ENCODE measurements at regions not wholly inside any gene's neighbourhood (a gene's known extent, or its start where the extent isn't known, plus 50 kb on each side); places are given as distances from the start of the nearest gene placed in this dataset.

- DNase-seq (ENCODE audit: low read depth): no peak
- no peak overlapping the region for H3K4me3 ChIP-seq (ENCODE audit: low read depth, low read length)
- TF ChIP-seq CTCF (IDR thresholded peaks at IDR 0.05; ENCODE audit: control insufficient read depth, extremely low read depth, insufficient read depth): no peak
Observed at GRCh38 chr16:13795131-13795530, 124.8 kb upstream of the ERCC4 start.

- DNase-seq (ENCODE audit: low read depth): no peak
- no peak overlapping the region for H3K4me3 ChIP-seq (ENCODE audit: low read depth, low read length)
- no peak for TF ChIP-seq CTCF (IDR thresholded peaks at IDR 0.05; ENCODE audit: control insufficient read depth, extremely low read depth, insufficient read depth)
Observed at GRCh38 chr16:13797718-13798117, 122.2 kb upstream of the ERCC4 start.

- DNase-seq (ENCODE audit: low read depth): no peak
- H3K4me3 ChIP-seq (ENCODE audit: low read depth, low read length): no peak overlapping the region
- no peak for TF ChIP-seq CTCF (IDR thresholded peaks at IDR 0.05; ENCODE audit: control insufficient read depth, extremely low read depth, insufficient read depth)
Observed at GRCh38 chr16:13798211-13798610, 121.7 kb upstream of the ERCC4 start.

- H3K4me3 ChIP-seq (ENCODE audit: low read depth, low read length): no peak overlapping the region
- DNase-seq (ENCODE audit: low read depth): no peak
- no peak for TF ChIP-seq CTCF (IDR thresholded peaks at IDR 0.05; ENCODE audit: control insufficient read depth, extremely low read depth, insufficient read depth)
Observed at GRCh38 chr16:13803974-13804373, 116.0 kb upstream of the ERCC4 start.

- H3K4me3 ChIP-seq (ENCODE audit: low read depth, low read length): no peak overlapping the region
- no peak for TF ChIP-seq CTCF (IDR thresholded peaks at IDR 0.05; ENCODE audit: control insufficient read depth, extremely low read depth, insufficient read depth)
- no peak for DNase-seq (ENCODE audit: low read depth)
Observed at GRCh38 chr16:13805951-13806350, 114.0 kb upstream of the ERCC4 start.

- TF ChIP-seq CTCF (IDR thresholded peaks at IDR 0.05; ENCODE audit: control insufficient read depth, extremely low read depth, insufficient read depth): no peak
- DNase-seq (ENCODE audit: low read depth): no peak
- no peak overlapping the region for H3K4me3 ChIP-seq (ENCODE audit: low read depth, low read length)
Observed at GRCh38 chr16:13806671-13807070, 113.3 kb upstream of the ERCC4 start.

GRCh38 chr16:13808102-13808501 lies 111.9 kb upstream of the ERCC4 start:
- no peak overlapping the region for H3K4me3 ChIP-seq (ENCODE audit: low read depth, low read length)
- TF ChIP-seq CTCF (IDR thresholded peaks at IDR 0.05; ENCODE audit: control insufficient read depth, extremely low read depth, insufficient read depth): no peak
- no peak for DNase-seq (ENCODE audit: low read depth)
